GM19467 (cell line): ENCODE measurements at regions not wholly inside any gene's neighbourhood (a gene's known extent, or its start where the extent isn't known, plus 50 kb on each side); places are given as distances from the start of the nearest gene placed in this dataset.
A peak's percentile ranks its signal among the peaks of the same experiment; 100 is the strongest.

Experiments
- ATAC-seq: cut with Tn5 transposase; IDR thresholded peaks from one replicate; pipeline ENCODE4 v1.9.1; 2021; ENCODE audit warnings: mild to moderate bottlenecking, moderate library complexity; ENCODE audit not compliant: unreplicated experiment

GRCh38 chr9:1414711-1415131 is 364.6 kb downstream of the DMRT2 start:
- ATAC-seq, result no peak

GRCh38 chr9:1415146-1415545 is 365.0 kb downstream of the DMRT2 start:
- no peak for ATAC-seq

- ATAC-seq, result no peak
Observed at GRCh38 chr9:1416261-1416660, 366.1 kb downstream of the DMRT2 start.

- no peak for ATAC-seq
Observed at GRCh38 chr9:1421436-1421835, 371.3 kb downstream of the DMRT2 start.

DNA sequence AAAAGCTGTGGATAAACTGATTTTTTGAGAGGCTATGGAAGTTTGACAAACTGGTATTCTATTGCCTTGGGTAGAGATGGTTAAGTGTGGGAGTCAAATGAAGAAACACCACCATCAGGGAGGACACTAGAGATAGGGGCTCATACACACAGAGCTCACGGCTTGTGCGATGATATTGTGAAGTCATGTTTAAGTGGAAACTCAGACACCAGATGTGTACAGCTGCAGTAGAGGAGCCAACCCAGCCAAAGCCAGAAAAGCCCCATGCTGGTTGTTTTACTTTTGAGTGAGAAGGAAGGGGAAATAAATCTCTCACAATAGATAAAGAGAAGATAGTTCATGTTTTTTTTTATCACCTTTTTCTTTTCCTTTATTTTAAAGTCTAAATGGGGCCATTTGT is 377.7 kb downstream of the DMRT2 start:
- ATAC-seq, result no peak

DNA sequence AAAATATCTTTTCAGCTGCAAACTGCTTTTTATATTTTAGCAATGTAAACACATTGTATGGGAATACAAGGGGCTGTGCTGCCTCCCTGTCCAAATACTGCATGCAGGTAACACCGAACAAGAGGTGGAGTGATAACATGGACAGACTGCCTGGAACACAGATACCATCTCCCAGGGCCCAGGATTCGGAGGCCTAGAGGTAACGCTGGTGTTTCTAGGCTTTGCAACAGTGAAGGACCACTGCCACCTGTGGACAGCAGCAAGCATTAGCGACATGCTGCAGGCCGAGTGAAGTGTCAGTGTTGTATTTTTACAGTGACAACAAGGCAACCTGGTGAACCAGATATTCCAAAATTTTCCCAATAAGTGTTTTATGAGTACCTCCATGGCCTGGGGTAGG is 379.1 kb downstream of the DMRT2 start:
- no peak for ATAC-seq

GRCh38 chr9:1431461-1431860 is 381.3 kb downstream of the DMRT2 start:
- ATAC-seq, result no peak

GRCh38 chr9:1434052-1434767 is 384.1 kb downstream of the DMRT2 start:
- ATAC-seq, result no peak

- no peak for ATAC-seq
Observed at GRCh38 chr9:1434811-1435210, 384.7 kb downstream of the DMRT2 start.

DNA sequence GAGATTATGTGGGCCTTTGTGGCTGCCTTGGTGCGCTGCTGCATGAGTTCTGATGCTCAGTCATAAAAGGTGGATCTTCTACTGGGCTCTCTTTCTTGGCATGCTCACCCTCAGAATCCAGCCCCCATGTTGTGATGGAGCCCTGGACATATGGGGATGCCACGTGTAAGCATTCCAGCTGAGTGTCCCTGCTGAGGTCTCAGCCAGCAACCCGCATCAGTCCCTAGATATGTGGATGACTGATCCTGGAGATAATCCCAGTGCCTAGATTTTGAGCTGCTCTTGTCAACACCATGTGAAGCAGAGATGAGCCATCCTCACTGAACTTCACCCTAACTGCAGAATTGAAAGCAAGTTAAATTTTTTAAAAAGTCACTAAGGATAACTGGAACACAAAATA is 390.1 kb downstream of the DMRT2 start:
- ATAC-seq, result no peak

DNA sequence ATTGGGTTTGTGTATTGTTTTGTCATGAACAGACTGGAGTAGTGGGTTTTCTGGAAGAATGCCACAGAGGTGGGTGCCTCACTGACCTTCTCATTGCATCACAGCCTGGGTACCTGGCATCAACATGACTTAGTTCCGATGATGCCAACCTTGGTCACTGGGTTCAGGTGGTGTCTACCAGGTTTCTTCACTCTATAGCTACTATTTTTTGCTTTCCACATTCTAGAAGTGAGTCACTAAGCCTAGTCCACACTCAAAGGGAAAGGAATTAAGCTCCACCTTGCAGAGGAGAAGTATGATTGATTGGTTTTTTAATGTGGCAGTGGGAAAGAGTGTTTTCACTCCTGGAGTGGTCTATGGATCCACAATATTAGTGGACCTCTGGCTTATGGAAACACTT is 391.9 kb downstream of the DMRT2 start:
- ATAC-seq, result no peak

- no peak for ATAC-seq
Observed at GRCh38 chr9:1443450-1443849, 393.3 kb downstream of the DMRT2 start.

DNA sequence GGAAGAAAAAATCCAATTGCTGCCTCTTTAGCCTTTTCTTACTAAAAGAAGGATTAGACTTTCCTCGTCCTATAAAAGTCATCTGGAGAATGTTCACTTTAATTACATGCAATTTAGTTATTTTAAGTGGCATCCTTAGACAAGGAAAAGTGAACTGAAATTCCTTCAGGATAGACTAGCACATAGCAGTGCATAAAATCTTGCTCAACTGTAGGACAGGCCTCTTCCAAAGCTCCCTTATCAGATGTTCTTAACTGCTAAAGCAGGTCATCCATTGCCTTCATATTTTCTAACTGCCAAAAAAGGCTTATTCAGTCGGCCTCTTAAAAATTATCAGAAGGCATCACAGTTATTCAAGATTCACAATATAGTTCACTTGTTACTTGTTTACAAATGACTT is 396.5 kb downstream of the DMRT2 start:
- no peak for ATAC-seq

- no peak for ATAC-seq
Observed at GRCh38 chr9:1453636-1454035, 403.5 kb downstream of the DMRT2 start.

- ATAC-seq, result no peak
Observed at GRCh38 chr9:1454211-1454610, 404.1 kb downstream of the DMRT2 start.

- ATAC-seq, result no peak
Observed at GRCh38 chr9:1454616-1455347, 404.6 kb downstream of the DMRT2 start.

DNA sequence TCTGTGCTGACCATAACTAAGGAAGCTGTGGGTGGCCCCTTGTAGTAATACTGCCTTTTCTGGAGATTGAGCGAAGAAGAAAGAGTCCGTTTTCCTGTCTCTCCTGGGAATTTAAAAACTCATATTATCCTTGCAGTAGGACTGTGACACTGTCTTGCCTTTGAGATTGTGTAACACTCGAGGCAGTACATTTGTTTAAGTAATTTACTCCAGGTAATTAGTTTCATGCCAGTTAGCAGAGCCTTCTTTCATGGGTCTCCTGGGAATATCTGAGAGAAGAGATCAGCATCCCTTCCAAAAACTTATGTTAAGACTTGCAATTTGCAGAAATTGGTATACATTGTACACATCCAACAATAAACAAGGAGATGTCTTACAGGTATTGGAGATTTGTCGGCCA is 405.6 kb downstream of the DMRT2 start:
- no peak for ATAC-seq

DNA sequence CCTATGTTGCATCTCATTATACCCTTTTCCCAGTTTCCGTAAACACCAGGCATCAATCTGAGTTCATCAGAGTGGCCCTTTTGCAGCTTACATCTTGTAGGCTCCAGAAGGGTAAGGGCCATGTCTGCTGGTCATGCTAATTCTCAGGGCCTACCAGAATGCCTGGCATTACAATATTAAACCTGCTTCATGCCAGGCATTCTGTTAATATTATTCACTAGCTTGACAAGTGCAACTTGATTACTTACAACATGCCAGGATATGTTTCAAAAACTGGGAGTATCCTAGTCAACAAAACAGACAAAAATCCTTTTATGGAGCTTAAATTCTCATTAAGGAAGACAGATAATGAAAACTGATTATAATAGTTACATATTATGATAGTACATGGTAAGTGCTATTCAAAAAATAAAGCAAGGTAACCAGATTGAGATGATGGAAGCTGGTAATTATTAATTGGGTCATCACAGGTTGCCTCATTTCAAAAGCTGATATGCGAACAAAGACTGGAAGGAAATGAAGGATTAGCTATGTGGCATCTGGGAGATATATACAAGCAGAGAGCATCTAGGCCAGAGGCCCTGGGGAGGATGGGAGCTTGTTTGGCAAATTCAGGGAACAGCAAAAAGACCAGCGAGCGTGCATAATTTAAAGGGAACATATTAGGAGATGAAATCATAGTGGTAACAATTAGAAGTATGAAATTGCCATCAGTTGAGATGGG is 406.3 kb downstream of the DMRT2 start:
- no peak for ATAC-seq

- no peak for ATAC-seq
Observed at GRCh38 chr9:1457460-1457859, 407.3 kb downstream of the DMRT2 start.

- no peak for ATAC-seq
Observed at GRCh38 chr9:1458503-1458902, 408.3 kb downstream of the DMRT2 start.

DNA sequence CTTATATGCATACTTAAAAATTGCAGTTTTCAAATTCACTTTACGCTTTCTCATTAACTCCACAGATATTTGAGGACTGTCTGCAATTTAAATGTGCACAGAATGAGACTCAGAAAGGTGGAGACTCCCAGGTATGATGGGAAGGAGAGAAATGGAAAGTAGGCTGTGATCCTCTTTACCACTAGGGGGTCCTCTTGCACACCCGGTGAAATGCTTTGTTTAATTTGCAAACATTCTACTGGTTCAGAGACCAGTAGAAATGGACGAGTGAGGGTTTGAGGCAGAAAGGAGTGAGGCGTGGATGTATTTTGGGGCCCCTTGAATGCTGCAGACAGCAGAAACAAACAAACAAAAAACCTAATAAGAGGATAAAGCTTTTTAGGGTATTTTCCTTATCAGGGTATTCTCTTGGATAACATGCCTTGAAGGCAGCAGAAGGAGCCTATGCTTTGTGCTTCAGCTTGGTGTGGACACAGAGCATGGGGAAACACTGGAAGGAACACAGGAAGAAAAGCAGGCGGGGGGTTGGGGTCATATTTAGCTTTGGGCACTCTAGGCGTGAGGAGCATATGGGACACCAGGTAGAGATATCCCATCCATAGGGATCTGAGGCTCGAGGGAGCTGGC is 410.1 kb downstream of the DMRT2 start:
- peak; percentile 54 for ATAC-seq
